GM21390 (cell line): ENCODE measurements at regions not wholly inside any gene's neighbourhood (a gene's known extent, or its start where the extent isn't known, plus 50 kb on each side); places are given as distances from the start of the nearest gene placed in this dataset.

Experiments
- ATAC-seq: cut with Tn5 transposase; IDR thresholded peaks from one replicate; pipeline ENCODE4 v1.9.1; 2021; ENCODE audit not compliant: unreplicated experiment

- no peak for ATAC-seq
Observed at GRCh38 chr4:18540349-18540748, 518.8 kb upstream of the LCORL start.

GRCh38 chr4:18538121-18538520 lies 516.6 kb upstream of the LCORL start:
- no peak for ATAC-seq

- no peak for ATAC-seq
Observed at GRCh38 chr4:18536428-18536827, 514.9 kb upstream of the LCORL start.

GRCh38 chr4:18535948-18536347 lies 514.4 kb upstream of the LCORL start:
- ATAC-seq: no peak

DNA sequence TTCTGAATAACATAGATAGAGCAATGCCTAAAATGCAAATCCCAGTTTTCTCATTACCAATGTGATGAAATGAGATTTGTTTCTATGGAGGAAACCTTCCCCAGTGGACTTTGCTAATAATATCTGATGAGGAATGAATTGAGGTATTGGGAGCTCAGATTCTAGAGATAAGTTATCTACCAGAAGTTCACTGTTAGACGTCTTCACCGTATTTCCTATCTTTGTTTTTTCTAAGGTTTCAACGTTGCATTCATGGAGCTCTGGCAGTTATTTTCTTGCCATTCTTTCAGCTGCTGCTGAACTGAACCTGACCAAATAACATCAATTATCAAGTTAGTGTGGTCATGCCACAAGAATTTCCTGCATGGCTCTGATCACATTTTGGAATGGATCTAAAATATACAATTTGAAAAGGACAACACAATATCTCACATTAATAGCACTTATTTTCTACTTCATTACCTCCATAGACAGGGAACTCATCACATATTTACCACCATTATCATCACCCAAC lies 511.8 kb upstream of the LCORL start:
- no peak for ATAC-seq

- ATAC-seq: no peak
Observed at GRCh38 chr4:18531731-18532130, 510.2 kb upstream of the LCORL start.

DNA sequence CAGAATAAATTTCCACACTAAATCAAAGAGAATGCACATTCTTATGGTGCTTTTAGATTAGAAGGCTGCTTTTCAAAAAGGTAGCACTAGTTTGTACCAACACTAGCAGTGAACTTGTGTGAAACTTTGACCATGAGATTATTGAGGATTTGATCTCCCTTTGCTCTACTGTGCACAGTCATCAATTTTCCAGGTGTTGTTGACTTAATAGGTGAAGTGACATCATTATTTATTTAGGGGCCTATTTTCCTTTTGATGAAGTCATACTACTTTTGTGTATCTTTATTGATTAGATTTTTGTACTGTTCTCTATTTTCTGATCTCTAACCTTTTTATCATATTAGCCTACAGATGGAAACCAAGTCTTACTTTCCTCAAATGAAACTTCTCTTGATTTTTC lies 507.9 kb upstream of the LCORL start:
- no peak for ATAC-seq

DNA sequence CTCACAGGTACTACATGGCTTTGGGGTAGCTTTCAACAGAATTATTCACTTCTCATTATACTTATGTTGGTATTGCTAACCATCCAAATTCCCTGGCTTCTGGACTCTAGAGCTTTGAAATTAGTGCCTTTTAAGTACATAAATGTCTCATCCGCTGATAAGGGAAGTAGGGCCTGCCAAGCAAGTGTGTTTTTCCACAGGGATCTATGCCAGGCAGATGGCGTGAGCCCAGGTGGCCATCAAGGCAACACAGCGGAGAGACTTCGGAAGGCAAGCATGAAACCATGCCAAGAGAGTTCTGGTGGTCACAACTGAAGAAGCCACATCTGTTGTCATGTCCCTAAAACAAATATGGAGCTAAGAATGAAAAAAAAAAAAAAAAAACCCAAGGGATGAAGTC lies 503.1 kb upstream of the LCORL start:
- no peak for ATAC-seq

- no peak for ATAC-seq
Observed at GRCh38 chr4:18518098-18518497, 496.5 kb upstream of the LCORL start.

DNA sequence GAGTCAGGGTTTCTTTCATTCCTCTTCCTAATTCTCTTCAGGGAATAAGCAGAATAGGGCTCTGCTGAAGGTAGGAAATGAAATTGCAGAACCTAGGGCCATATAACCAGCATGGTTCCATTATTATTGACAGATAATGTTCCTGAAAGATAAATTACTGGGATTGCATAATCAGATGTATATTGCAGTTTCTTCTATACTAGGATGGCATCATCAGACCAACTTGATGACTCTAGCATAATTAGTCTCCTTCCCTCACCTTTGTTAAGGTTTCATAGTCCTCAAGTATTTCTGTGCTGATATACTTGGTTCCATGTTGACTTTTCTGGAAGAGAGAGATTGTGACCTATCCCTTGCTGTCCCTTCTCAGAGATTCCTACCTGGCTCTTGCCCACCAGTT lies 492.3 kb upstream of the LCORL start:
- ATAC-seq: no peak

DNA sequence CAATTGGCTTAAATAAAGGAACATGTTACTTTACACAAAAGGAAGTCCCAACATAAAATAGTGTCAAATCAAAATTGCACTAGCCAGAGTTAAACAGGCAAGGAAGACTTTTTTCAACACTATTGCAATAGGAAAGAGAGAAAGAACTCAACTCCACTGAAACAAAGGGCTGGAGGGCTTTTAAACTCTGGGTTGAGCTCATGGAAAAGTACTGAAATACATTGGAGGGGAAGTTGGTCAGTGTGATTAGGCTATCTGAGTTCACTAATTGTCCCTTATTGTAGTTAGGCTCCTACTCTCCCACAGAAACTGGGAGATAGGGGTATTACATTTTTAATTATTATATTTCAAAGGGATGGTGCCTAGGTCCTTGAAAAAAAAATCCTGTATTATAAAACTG lies 491.2 kb upstream of the LCORL start:
- no peak for ATAC-seq

- ATAC-seq: no peak
Observed at GRCh38 chr4:18511727-18512126, 490.2 kb upstream of the LCORL start.

GRCh38 chr4:18508786-18509185 lies 487.2 kb upstream of the LCORL start:
- ATAC-seq: no peak

DNA sequence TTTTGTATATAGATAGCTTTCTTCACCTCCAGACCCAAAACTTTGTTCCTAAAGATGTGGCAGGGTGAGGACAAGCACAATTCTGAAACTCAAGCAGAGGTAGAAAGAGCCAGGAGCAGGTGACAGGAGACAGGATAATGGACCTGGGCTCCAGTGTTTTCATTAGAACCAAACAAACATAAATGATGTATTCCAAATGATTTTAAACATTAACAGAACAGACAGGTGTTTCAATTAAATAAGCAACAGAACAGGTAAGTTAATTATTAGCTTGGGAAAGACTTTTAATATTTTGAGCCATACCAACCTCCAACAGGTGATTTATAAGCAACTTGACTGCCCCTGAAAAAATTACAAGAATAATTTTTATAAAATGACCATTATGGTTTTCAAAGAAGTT lies 459.4 kb upstream of the LCORL start:
- no peak for ATAC-seq

DNA sequence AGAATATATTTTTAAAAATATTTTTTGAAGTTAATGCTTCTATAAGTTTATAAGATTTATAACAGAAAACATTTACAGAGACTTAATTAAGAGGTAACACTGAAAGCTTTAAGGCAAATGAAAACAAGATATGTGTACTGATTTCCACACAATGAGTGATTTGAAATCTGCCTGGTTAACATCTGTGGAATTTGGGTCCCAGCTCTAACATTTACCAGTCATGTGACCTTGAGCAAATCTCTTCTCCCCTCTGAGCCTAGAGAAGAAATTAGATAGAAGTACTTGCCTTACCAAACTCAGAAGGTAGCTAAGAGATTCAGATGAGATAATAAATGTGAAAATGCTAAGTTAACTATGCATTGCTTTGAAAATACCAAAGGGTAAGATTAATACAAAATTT lies 458.8 kb upstream of the LCORL start:
- ATAC-seq: no peak

DNA sequence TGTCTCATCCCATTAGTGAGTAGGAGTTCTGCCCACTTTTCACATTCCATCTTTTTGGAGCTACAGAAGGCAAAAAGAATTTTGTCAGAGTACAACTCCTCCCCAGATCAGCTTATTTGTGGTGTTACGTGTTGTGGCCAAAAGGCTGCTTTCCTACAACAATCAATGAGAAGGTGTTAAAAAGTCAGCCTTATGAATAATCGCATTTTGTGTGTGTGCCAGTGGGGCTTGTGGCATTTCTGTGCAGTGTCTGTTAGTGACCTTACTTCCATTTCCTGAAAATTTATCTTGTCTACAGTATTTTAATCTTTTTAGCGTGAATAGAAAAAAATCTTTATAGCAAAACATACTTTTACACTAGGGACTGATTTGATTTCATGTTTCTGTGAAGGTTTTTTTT lies 458.3 kb upstream of the LCORL start:
- ATAC-seq: no peak

- no peak for ATAC-seq
Observed at GRCh38 chr4:18463987-18464559, 442.5 kb upstream of the LCORL start.

- ATAC-seq: no peak
Observed at GRCh38 chr4:18458465-18458864, 436.9 kb upstream of the LCORL start.

GRCh38 chr4:18454349-18454748 lies 432.8 kb upstream of the LCORL start:
- ATAC-seq: no peak

- ATAC-seq: no peak
Observed at GRCh38 chr4:18445110-18445509, 423.6 kb upstream of the LCORL start.

- ATAC-seq: no peak
Observed at GRCh38 chr4:18444206-18444605, 422.7 kb upstream of the LCORL start.

DNA sequence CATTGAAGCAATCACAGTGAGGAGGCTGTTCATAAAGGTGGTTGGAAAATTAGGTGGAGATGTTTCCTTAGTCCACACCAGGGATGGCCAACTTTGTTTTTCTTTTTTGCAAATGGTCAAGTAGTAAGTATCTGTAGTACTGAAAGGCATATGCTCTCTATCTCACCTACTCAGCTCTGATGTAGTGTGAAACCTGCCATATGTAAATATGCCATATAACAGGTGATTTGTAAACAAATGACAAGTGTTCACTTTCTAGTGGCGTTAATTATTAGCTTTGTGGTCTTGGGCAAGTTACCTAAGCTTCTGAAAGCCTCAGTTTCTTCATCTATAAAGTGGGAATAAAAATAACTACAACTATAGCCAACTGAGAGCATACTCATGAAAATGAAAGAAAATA lies 421.4 kb upstream of the LCORL start:
- ATAC-seq: no peak

- no peak for ATAC-seq
Observed at GRCh38 chr4:18441676-18442075, 420.1 kb upstream of the LCORL start.

DNA sequence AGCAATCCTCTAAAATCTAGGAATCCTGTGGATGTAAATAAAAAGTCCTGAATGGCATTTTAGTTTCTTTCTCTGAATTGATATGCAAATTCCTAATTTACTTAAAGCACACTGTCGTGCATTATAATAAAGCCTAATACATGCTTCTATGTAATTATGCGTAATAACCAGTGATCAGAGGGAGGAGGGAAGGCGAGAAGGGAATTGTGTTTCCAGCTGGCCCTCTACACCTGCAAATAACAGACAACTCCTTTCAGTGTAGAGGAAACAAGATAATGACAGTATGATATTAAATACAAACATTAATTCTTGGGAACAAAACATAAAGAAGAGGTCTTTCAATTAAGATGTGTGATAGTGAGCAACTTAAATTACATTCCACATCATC lies 419.6 kb upstream of the LCORL start:
- no peak for ATAC-seq
